Suppressor macrophage treated with lipopolysaccharide for 1 hour (primary cell): ENCODE measurements at regions not wholly inside any gene's neighbourhood (a gene's known extent, or its start where the extent isn't known, plus 50 kb on each side); places are given as distances from the start of the nearest gene placed in this dataset.

Source experiments
- DNase-seq, 3 donors: peaks; one replicate each; pipeline ENCODE4 v3.0.0-alpha.2; 2020 to 2022

DNA sequence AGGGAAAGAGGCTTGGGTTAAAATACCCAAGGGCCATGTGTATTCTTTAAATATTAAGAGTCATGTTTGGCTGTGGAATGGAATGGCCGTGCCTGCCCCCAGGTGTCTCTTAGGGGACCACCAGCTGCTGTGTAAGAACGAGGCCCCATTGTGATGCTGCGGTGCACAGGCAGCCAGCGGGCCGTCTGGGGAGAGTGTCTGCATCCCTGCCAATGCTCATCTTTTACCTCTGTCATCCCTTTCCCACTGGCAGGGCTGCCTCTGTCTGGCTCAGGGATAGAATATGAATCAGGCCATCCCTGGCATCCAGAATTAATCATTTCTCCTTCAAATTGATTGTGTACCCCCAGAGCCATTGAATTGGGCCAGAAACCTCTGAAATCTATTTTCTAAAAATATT is 137.8 kb upstream of the GALNT17 start:
- DNase-seq, result no peak

GRCh38 chr7:70997261-70997660 is 134.7 kb upstream of the GALNT17 start:
- DNase-seq, result no peak

GRCh38 chr7:71005109-71005508 is 126.8 kb upstream of the GALNT17 start:
- DNase-seq, result no peak

DNA sequence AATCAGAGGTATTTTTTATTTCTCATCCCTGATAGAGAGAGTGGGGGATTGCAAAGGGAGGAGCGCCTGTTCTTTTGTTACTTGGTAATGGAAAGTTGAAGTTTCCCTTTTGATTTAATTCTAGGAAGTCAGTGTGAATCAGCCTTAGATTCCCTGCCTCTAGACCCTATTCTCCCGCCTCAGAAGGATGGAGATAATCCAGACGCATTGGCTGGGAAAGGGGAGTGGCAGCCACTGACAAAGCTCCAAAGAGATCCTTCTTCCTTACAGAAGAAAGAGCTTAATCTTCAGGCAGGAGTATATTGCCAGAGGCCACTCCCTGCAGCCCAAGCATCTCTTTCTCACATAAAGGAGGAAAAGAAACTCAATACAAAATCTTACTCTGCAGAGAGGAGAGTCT is 122.3 kb upstream of the GALNT17 start:
- DNase-seq, result no peak

GRCh38 chr7:71015252-71015900 is 116.6 kb upstream of the GALNT17 start:
- DNase-seq, result no peak

GRCh38 chr7:71016401-71016800 is 115.5 kb upstream of the GALNT17 start:
- DNase-seq, result no peak

- DNase-seq, result no peak
Observed at GRCh38 chr7:71017602-71018001, 114.3 kb upstream of the GALNT17 start.

GRCh38 chr7:71019706-71020105 is 112.2 kb upstream of the GALNT17 start:
- no peak for DNase-seq

GRCh38 chr7:71021131-71021530 is 110.8 kb upstream of the GALNT17 start:
- DNase-seq, result no peak

GRCh38 chr7:71026680-71027079 is 105.3 kb upstream of the GALNT17 start:
- no peak for DNase-seq

DNA sequence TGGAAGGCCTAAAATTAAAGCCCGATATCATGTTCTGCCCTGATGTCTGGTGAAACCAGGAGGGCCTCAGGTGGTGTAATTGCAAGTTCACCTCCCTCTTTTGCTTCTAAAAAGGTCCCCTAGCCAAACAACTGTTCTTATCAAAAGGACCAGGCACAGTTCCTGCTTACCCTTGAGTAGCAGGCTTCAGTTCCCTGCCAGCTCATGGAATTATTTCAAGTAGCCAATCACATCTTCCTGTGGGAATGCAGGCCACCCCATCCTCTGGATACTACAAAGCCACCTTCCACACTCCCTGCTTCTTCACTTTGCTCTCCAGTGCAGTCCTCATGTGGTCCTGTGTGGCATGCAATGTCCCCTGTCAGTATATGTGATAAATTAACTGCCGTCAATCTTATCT is 97.7 kb upstream of the GALNT17 start:
- DNase-seq, result no peak

DNA sequence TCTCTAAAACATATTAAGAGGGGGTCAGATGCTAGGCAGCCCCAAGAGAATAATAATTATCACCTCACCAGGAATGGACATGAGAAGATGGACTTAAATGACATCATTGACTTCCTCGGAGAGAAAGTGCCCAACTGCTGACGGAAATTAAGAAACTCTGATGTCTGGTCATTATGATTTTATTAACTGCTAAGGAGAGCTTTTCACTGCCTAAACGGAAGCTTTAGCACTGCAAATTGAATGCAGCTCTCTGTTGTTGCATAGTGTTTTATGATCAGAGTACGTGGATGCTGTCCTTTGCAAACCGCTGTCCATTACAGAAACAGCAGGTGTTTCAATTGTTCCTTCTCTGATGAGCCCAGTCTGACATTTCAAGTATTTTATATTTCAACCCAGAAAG is 89.4 kb upstream of the GALNT17 start:
- no peak for DNase-seq

- DNase-seq, result no peak
Observed at GRCh38 chr7:71050492-71050891, 81.5 kb upstream of the GALNT17 start.

DNA sequence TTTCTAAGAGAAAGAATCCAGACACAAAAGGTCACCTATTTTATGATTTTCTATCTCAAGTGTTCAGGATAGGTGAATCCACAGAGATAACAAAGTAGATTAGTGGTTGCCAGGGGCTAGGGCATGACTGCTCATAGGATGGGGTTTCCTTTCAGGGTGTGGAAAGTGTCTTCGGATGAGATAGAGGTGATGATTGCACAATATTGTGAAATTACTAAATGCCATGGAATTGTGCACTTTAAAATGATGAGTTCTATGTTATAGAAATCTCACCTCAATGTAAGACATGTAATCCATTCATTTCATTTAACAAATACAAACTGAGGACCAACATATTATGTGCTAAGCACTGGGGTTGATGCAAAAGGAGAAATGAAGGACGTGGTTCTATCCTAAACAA is 76.4 kb upstream of the GALNT17 start:
- DNase-seq, result no peak

GRCh38 chr7:71077743-71078476 is 54.0 kb upstream of the GALNT17 start:
- no peak for DNase-seq
